HG03196 (cell line): ENCODE measurements at regions not wholly inside any gene's neighbourhood (a gene's known extent, or its start where the extent isn't known, plus 50 kb on each side); places are given as distances from the start of the nearest gene placed in this dataset.
A peak's percentile ranks its signal among the peaks of the same experiment; 100 is the strongest.
"Not testable (repeated sequence)": the region's sequence is repeated elsewhere in the genome, so short reads cannot be mapped to it uniquely, and the experiment has no call there.

ENCODE experiments used
- ATAC-seq: cut with Tn5 transposase; IDR thresholded peaks from one replicate; pipeline ENCODE4 v1.9.1; 2021; ENCODE audit not compliant: unreplicated experiment

DNA sequence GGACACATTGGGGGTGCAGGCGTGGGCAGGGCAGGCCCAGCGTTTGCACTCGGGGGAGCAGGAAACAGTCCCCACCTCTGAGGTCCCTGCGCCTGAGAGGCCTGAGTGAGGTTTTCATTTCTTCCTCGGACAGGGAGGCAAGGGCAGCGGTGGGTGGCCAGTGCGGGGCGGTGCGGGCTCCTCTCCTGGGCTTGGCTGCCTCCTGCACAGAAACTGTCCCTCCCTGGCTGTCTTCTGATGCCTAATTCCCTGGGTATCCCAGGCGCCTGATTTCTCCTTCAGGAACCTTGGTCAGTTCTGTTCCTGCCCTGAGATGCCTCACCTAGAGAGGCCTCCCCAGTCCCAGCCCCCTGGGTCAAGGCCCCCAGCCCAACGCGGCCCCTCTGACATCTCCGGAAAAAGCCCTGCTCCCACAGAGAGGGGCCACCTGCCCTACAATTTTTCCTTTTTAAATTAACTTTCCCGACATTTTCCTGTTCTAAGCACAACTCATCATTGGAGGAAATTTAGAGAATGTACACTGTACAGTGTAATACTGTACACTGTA is 260.3 kb downstream of the ADGRD1 start:
- no peak for ATAC-seq

DNA sequence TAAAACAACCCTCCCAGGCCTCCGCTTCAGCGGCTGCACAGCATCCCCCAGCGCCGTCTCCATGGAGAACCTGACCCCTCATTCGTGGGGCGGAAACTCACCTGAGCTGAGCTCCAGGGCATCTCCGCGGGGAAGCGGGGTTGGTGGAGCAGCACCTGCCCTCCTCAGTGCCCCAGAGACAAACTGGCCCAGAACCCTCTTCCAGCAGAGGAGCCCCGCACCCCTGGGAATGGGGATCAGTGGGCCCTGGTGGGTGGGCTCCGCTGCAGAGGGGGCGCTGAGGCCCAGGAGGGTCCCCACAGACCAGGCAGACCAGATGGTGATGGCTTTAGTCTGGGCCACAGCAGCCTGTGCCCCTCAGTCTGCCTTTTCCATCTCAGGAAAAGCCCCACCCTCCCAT is 261.2 kb downstream of the ADGRD1 start:
- ATAC-seq: not testable (repeated sequence)

DNA sequence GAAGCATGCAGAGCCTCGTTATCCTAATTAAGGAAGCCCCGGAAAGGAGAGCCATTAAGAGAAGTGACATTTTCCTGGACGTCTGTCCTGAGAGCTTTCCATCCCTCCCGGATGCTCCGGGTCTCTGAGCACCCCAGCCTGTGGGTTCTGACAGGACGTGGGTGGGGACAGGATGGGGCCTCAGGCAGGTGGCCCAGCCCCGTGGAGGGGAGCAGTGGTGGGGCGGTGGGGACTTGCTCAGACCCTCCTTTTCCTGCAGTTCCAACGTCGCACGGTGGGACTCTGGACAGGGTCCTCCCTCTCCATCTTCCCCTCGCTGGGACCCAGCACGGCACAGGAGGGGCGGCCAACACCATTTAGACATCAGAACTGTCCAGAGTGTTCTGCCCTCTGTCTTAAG is 262.9 kb downstream of the ADGRD1 start:
- ATAC-seq: not testable (repeated sequence)

DNA sequence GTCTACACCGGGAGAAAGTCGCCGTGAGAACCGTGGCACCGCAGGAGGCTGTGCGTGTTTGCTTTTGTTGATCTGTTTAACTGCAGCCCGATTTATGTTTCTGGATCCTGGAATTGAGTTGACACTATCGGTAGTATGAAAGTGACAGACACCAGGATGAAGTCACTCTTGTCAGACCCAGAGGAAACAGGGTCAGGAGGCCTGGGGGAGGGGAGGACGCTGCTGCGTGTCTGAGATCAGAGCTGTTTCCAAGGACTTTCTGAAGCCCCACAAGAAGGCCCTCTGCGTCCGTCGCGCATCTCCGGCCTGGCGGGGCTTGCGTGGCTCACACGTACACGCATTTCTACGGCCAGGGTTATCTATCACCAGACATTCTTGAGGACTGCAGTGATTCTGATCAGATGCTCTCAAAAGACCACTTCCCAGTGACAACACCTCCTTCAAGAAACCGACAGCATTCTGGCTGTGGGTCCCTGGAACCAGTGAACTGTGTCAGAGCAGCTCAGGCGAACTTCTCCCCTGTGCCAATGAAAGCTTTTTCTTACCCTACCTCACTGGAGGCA is 263.4 kb downstream of the ADGRD1 start:
- no peak for ATAC-seq

DNA sequence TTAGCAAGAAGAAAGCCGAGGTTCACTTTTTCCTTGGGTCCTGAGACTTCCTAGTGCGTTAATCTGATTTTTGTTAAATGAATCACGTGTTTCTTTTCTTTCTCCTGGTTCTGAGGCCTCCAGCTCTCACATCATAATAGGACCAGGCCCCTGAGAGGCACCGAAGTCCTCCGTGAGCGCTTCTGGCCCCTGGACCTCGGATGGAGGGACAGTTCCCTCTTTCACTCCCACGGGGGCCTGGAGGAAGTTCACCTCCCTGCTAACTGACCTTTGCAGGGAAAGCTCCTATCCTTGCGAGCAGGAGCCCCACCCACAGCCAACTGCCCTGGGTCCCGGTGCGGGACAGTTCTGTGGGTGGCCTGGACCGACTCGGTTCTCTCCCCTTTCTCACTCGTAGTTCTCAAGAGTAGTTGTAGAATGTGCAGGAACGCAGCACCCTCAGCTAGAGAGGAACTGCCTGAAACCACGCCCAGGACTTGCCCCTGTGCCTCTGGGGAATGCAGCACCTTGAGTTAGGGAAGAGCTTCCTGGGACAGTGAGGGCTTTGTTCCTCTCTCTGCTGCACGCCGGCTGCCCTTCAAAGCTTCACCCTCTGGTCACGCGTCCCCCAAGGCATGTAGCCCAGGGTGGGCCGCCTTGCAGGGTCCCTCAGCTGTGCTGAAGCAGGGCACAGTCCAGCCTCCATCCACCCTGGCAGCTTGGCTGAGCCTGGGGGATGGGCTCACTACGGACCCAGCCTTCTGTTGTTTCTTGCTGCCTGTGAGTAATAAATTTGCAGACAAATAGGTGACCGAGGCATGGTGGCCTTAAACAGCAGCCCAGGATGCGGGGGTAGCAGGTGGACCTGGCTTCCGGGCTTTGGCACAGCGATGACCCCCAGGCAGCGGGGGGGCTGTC is 264.6 kb downstream of the ADGRD1 start:
- ATAC-seq: no peak

DNA sequence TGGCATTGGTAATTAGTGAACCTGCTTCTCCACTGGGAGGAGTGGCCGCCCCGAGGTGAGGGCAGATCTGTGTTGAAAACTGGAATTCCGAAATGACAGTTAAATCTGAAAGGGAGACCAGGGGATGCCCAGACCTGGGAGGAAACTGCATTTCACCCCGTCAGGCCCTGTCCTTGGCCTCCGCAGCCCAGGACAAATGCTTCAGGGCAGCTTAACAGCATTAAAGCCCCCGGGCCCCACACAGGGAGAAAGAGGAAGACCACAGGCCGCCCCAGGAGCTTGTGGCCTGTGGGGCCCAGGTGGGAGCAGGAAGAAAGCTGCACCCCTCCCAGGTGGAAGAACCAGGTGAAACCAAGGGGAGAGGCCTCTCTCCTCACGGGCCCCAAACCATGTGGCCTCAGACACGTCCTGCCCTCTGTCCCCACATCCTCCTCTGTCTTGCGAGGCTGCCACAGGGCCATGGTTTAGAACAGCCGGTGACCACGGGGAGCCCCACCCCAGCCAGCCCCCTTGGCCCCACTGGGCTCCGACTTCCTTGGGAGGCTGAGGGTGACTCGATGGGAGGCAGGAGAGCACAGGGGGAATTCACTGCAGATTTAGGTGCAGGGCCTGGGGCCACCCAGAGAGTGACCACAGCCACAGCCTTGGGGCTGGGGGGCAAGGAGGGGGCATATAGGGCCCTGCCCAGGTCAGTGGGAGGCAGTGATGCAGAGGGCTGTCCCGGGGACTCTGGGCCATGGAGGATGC is 265.4 kb downstream of the ADGRD1 start:
- no peak for ATAC-seq

DNA sequence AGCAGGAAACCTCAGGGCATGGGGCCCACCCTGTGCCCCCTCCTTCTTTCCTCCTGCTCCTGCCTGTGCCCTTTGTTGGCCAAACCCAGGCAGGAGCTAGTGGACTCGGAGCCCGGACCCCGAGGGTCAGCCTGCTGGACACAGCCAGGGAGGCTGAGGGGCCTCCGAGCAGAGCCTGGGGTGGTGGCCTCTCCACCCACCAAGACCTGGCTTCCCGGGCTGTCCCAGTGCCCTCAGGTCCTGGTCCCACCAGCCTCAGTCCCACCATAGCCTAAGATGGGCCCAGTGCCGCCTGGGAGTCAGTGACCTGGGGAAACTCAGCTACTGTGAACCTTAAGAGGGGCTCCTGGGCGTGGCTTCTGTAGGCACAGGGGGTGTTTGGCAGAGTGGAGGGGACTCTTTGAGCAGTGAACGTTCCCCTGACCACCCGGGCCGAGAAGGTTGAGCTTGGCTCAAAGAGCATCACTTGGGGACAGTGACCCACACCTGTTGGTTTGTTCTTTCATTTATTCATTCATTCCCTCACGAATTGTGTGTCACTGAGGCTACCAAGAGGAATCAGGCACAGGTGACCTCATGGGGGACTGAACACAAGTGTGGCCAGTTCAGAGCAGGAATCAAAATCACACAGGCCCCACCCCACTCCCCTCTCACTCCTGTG is 266.1 kb downstream of the ADGRD1 start:
- no peak for ATAC-seq

DNA sequence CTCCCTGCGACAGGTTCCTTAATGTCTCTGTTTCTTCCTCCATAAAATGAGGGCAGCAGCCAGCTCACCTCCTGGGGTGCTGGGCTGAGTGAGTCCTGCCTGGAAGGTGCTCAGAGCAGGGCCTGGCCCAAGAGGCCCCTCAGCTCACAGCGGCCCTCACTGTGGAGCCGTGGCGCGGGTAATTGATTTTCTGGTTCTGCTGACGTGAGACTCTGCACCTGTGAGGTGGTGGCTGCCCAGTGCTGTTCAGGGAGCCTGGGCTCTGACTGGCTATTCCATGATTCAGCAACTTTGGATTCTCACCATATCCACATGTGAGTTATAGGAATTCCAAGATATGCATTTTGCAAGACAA is 266.6 kb downstream of the ADGRD1 start:
- ATAC-seq: no peak

DNA sequence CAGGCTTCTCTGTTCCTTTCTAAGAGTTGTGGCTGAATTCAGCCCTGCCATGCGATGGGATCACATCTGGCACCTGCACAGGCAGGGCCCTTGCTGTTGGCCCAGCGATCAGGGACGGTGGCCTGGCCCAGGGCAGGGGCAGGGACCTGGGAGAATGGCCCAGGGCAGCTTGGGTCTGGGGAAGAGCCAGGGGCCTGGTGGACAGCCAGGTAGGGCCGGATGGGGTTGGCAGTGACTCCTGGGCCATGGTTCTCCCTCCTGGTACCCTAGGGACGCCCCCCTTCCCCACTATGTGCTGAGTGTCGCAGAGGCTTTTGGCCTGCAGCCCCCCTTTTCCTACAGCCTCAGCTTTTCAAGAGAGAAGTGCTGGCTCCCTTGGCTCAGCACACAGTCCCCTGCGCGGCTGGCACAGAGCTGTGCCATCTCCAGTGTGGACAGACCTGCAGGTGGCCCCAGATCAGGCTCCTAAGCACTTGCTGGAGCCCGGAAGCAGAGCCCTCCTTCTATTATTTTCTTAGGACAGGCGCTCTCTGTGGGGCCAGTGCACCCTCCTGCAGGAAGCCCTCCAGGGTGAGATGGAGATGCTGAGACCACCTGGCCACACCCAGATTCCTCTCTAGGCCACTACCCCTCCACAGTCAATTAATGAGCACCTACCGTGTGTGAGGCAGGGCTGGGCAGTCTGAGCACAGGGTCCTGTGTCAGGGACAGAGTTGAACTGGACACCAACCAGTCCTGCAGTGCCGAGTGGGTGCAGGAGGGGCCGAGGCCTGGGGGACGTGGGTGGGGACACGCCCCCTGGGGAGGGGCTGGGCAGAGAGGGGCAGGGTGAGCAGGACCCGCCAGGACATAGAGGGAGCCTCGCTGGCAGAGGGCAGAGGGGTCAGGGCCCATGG is 267.6 kb downstream of the ADGRD1 start:
- ATAC-seq: no peak

DNA sequence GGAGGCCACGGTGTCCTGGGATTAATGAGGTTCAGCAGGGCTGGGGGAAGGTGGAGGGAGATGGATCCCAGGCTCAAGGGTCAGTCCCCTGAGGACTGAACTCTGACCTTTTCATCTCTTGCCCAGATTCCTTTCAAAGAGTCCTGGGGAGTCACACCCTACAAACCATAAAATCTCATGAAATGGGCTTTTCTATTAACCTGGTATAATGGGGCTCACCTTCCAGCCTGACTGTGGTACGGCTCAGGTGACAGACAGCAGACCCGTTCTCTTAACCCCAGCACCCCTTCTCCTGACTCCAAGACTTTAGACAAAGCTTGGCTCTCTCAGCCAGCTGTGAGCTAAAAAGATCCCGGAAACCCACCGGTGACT is 268.2 kb downstream of the ADGRD1 start:
- ATAC-seq: no peak

DNA sequence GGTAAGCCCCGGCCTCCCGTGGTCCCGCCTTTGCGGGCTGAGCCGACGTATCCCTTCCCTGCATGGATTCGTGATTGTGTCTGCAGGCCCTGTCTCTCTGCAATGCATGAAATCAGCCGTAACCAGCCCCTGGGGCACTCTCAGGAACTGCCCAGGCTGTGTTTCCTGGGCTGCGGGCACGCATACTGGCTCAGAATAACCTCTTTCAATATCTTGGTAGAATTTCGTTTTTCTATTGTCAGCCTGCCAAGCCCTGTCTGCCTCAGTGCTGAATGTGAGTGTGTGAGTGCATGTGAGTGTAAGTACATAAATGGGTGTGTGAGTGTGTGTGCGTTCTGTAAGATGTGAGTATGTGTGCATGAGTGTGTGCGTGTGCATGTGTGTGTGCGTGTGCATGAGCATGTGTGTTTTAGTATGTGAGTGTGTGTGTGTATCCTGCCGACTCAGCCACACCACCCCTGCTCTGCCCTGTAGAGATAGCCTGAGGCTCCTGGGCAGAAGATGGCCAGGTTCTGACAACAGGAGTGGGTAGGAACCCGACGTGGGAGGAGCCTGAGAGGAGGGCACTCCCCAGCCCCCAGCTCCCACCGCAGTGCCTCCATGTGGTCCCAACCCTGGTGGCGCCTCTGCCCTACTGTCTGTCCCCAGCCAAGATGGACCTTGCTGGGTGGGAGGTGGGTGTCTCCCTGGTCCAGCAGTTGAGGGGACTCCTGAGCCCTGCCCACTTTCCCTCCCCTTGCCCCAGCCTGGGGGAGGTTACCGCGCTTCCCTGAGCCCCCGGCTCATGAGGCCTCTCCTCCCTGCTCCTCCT is 268.8 kb downstream of the ADGRD1 start:
- ATAC-seq: peak; percentile 62

DNA sequence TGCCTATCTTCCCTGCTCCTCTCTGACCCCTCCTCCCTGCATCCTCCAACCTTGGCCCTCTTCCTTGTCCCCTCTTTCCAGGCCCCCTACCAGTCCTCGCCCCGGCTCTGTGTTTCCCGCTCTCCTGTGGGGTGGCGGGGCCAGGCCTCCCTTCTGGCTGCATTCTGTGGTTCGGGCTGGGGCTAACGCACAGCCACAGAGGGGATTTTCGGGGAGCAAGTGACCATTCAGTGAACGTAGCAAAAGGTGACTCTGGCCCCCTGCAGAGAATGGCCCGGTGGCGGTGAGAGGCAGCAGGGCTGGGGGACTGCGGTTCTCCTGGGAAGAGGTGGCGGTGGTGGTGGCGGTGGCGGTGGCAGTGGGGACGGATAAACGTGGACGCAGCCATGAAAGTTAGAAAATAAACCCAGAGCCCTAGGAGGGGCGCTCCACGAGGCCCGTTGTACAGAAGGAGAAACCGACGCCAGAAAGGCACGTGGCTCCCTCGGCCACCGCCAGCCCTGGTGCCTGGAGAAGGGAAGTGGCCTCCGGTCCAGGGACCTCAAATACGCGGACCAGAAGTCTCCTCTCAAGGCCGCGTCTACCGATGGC is 269.6 kb downstream of the ADGRD1 start:
- ATAC-seq: no peak

DNA sequence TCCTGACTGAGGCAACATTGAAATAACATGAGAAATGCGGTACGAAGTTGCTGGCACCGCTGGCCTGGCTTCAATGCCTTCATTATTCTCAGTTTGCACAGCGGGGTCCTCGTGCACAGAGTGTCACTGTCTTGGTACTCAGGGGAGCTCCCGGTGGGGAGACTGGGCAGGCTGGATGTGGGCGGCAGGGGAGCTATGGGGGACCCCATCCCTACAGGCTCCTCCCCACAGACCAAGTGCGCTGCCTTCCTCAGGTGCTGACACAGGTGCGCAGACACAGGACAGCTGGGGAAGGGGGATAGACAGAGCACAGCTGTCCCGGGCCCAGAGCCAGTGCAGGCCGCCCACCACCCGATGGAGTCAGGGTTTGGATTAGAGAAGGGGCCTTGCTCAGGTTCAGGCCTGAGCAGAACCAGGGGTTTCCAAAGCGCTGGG is 270.1 kb downstream of the ADGRD1 start:
- no peak for ATAC-seq

DNA sequence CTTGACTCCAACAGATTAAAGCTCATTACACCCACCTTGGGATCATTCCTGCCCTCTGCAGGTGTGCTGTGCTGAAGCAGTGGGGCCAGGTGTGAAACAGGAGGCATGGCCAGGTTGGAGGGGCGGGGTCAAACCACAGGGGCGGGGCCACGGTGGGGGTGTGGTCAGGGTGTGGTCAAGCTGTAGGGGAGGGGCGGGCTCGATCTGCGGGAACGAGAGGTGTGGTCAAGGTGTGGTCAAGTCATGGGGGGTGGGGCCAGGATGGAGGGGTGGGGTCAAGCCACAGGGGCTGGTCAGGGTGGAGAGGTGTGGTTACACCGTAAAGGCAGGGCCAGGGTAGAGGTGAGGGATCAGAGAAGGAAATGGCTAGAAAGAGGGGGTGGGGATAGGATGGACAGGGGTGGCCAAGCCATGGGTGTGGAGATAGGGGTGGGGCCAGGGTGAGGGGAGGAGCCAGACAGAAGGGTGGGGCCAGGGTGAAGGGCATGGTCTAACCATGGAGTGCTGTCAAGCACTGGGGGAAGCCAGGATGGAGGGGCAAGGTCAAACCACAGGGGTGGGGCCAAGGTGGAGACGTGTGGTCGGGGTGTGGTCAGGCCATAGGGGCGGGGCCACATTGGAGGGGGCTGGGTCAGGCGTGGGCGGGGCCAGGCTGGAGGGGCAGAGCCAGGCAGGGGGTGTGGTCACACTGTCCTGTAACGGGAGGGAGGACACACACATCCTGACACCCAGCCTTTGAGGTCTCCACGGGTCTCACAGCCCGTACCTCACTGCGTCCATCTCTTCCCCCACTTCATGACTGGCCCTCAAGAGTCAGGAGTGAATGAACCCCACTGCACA is 270.7 kb downstream of the ADGRD1 start:
- not testable (repeated sequence) for ATAC-seq

DNA sequence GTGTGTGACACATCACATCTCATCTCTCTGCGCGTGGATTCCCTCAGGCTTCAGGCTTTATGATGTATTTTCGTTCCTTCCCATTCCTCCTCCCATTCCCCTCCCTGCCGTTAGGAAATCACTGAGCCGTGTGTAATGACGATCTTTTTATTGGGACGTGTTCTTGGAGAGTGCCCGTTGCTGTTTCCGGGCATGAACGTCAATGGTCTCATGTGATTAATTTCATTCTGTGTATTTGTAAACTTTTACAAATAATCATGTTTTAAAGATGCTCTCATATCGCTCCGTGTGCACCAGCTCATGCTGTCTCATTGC is 271.3 kb downstream of the ADGRD1 start:
- not testable (repeated sequence) for ATAC-seq

DNA sequence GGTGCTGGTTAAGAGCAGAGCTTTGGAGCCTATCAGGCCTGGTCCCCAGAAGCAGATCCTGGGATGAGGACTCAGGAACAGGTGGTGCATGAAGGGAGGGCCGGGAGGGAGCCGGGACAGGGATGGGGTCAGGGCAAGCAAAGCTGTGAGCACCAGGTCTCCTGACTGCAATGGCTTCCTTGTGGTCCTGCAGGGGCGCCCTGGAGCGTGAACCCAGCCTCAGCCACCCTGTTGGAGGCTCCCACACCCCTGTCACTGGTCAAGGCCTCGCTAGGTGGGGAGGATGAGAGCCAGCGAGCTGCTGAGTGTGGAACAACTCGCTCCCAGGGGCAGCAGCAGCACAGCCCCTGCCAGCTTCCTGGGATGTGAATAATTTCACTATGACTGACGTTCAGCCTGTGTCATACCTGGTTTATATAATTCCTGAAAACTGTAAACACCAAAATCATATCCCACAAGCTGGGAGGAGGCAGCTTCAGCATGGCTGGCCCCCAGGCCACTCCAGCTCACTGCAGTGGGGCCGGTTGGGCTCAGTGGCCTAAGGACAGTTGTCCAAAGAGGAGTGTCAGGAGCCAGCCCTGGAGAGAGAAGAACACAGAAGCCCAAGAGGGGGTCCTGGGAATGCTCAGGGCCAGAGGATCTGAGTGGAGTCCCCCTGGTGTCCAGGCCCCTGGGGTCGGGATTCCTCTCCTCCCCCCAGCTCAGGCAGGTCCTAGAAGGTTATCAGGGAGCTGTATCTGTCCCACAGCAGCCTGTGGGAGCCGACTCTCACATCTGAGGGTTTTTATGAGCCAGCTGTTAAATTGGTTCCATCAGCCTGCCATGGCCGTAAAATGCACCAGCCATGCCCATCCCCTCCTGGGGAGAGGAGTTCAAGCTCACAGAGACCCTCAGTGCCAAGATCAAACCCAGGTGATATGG is 272.9 kb downstream of the ADGRD1 start:
- ATAC-seq: no peak

DNA sequence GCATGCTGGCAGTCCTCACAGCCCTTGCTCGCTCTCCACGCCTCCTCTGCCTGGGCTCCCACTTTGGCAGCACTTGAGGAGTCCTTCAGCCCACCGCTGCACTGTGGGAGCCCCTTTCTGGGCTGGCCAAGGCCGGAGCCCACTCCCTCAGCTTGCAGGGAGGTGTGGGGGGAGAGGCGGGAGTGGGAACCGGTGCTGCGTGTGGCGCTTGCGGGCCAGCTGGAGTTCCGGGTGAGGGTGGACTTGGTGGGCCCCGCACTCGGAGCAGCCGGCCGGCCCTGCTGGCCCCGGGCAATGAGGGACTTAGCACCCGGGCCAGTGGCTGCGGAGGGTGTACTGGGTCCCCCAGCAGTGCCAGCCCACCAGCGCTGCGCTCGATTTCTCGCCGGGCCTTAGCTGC is 273.9 kb downstream of the ADGRD1 start:
- not testable (repeated sequence) for ATAC-seq
